ENCODE measurements at regions not wholly inside any gene's neighbourhood (a gene's known extent, or its start where the extent isn't known, plus 50 kb on each side); places are given as distances from the start of the nearest gene placed in this dataset.

DNA sequence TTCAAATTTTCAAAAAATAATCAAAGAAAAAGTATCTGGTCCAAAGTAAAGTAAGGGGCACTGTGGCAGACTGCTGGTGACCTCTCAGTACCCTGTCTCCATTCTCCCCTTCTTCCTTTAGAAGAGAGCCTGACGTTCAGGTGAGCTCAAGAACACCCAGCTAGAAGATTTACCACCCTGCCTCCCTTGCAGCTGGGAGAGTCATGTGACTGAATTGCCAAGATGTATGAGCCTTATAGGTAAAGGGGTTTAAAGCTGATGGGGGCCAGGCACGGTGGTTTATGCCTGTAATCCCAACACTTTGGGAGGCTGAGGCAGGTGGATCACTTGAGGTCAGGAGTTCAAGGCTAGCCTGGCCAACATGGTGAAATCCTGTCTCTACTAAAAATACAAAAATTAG is 86.3 kb upstream of the NANOS1 start (continued):
- TF ChIP-seq POU5F1 (IDR thresholded peaks at IDR 0.05; ENCODE audit: low read depth, low read length): no peak

Measured in H1 (cell line).